Endodermal cell (in vitro differentiated cells): ENCODE measurements at regions not wholly inside any gene's neighbourhood (a gene's known extent, or its start where the extent isn't known, plus 50 kb on each side); places are given as distances from the start of the nearest gene placed in this dataset.

Source experiments
- DNase-seq: peaks from one replicate; pipeline ENCODE4 v3.0.0-alpha.2; 2017
- H3K27ac ChIP-seq: 2 replicates; pipeline ENCODE4 v1.5.1; 2013; ENCODE audit warnings: mild to moderate bottlenecking, low read depth, low read length, moderate library complexity
- H3K27me3 ChIP-seq: 2 replicates; pipeline ENCODE4 v1.6.1; 2013; ENCODE audit warnings: mild to moderate bottlenecking, low read length, moderate library complexity; ENCODE audit not compliant: insufficient read depth, control insufficient read depth, poor library complexity, severe bottlenecking
- H3K36me3 ChIP-seq: 2 replicates; pipeline ENCODE4 v1.7.0; 2013; ENCODE audit warnings: mild to moderate bottlenecking, low read length, moderate library complexity; ENCODE audit not compliant: control insufficient read depth, insufficient read depth
- H3K4me1 ChIP-seq: one replicate; pipeline ENCODE4 v1.7.0; 2013; ENCODE audit warnings: low read length; ENCODE audit not compliant: control insufficient read depth, insufficient read depth
- H3K4me3 ChIP-seq: 2 replicates; pipeline ENCODE4 v1.5.1; 2013; ENCODE audit warnings: mild to moderate bottlenecking, low read length, moderate library complexity
- H3K9ac ChIP-seq: 2 replicates; pipeline ENCODE4 v1.6.1; 2013; ENCODE audit warnings: mild to moderate bottlenecking, low read length, moderate library complexity; ENCODE audit not compliant: poor library complexity, severe bottlenecking; ENCODE audit errors: extremely low read depth
- H3K9me3 ChIP-seq: 2 replicates; pipeline ENCODE4 v1.6.1; 2013; ENCODE audit warnings: mild to moderate bottlenecking, low read length, moderate library complexity; ENCODE audit not compliant: control insufficient read depth
- H3K27ac Mint-ChIP-seq: 2 replicates; pipeline ENCODE4 v1.8.0; 2020; ENCODE audit warnings: mixed read lengths
- H3K27me3 Mint-ChIP-seq: 2 replicates; pipeline ENCODE4 v1.8.0; 2021; ENCODE audit warnings: mild to moderate bottlenecking, mixed read lengths; ENCODE audit not compliant: insufficient read depth
- H3K36me3 Mint-ChIP-seq: 2 replicates; pipeline ENCODE4 v1.8.0; 2020; ENCODE audit warnings: low read depth, mixed read lengths
- H3K4me1 Mint-ChIP-seq: 2 replicates; pipeline ENCODE4 v1.8.0; 2020; ENCODE audit warnings: mixed read lengths
- H3K4me3 Mint-ChIP-seq: 2 replicates; pipeline ENCODE4 v1.8.0; 2020; ENCODE audit warnings: mild to moderate bottlenecking, moderate library complexity, mixed read lengths
- H3K9me3 Mint-ChIP-seq: 2 replicates; pipeline ENCODE4 v1.8.0; 2020; ENCODE audit warnings: mild to moderate bottlenecking, mixed read lengths
- WGBS, 2 experiments: methylation state at CpG; one replicate each; pipeline versions ENCODE4 v1.1.5 to v1.1.7; 2013; ENCODE audit warnings: missing lambda C conversion rate in 2 of 2, mixed read lengths in 1 of 2; ENCODE audit not compliant: insufficient coverage in 1 of 2, insufficient read length in 1 of 2; 5-methylcytosine and 5-hydroxymethylcytosine counted together
- TF ChIP-seq, protein P1 (sequence below): fragments of 200-600 bp; sonication (generic); conservative IDR thresholded peaks from 2 replicates; pipeline ENCODE4 v1.5.0; 2021; ENCODE audit warnings: antibody characterized with exemption, mild to moderate bottlenecking

DNA sequence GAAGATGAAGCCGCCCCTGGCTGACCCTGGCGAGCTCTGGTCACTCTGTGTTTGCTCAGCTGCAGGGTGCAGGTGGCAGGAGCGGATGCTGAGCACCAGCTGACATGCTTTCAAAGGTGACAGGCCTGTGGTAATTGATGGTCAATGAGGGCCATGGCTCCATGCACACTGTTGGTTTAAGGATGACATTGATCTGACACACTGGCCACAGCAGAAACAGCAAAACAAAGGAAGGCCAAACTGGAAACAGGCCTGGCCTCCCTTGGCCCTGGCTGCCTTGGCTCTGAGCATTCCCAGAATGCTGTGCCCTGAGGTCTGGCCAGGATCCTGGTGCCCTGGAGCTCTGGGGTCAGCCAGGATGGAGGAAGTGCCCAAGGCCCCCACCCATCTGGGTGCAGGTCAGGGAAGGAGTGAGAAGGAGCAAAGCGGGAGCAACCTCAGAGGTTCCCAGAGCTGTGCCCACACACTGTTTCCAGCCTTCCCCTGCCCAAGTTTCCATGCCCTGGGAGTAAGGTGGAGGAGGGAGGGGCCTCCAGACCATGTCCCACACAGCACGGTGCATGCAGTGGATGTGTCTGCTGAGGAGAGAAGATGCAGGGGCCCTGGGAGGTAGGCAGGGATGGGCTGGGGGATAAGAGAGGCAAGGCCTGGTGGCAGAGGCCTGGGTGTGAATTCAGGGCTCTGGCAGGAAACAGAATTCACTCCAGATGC lies 302.2 kb downstream of the RPS24 start:
- H3K9me3 ChIP-seq, result no peaks in the 10 kb centered on the region
- no peaks in the 10 kb centered on the region for H3K9me3 Mint-ChIP-seq
- H3K27ac Mint-ChIP-seq, result no peak overlapping the region
- no peak overlapping the region for H3K4me3 ChIP-seq
- no peak overlapping the region for H3K4me3 Mint-ChIP-seq
- TF ChIP-seq, protein P1, sequence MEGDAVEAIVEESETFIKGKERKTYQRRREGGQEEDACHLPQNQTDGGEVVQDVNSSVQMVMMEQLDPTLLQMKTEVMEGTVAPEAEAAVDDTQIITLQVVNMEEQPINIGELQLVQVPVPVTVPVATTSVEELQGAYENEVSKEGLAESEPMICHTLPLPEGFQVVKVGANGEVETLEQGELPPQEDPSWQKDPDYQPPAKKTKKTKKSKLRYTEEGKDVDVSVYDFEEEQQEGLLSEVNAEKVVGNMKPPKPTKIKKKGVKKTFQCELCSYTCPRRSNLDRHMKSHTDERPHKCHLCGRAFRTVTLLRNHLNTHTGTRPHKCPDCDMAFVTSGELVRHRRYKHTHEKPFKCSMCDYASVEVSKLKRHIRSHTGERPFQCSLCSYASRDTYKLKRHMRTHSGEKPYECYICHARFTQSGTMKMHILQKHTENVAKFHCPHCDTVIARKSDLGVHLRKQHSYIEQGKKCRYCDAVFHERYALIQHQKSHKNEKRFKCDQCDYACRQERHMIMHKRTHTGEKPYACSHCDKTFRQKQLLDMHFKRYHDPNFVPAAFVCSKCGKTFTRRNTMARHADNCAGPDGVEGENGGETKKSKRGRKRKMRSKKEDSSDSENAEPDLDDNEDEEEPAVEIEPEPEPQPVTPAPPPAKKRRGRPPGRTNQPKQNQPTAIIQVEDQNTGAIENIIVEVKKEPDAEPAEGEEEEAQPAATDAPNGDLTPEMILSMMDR, result no peak
- peak overlapping the region; percentile 12 for H3K27ac ChIP-seq
- H3K36me3 Mint-ChIP-seq, result no peaks in the 10 kb centered on the region
- H3K27me3 Mint-ChIP-seq, result peaks cover 4% of the 10 kb centered on the region
- peaks cover 2% of the 10 kb centered on the region for H3K4me1 Mint-ChIP-seq
- 59 to 87% methylated on average over 3 to 5 of the region's 5 CpGs for WGBS, 2 experiments
- peak; percentile 22 for DNase-seq
- no peak overlapping the region for H3K9ac ChIP-seq
- no peaks in the 10 kb centered on the region for H3K36me3 ChIP-seq
- H3K4me1 ChIP-seq, result no peaks in the 10 kb centered on the region
- H3K27me3 ChIP-seq, result no peaks in the 10 kb centered on the region

DNA sequence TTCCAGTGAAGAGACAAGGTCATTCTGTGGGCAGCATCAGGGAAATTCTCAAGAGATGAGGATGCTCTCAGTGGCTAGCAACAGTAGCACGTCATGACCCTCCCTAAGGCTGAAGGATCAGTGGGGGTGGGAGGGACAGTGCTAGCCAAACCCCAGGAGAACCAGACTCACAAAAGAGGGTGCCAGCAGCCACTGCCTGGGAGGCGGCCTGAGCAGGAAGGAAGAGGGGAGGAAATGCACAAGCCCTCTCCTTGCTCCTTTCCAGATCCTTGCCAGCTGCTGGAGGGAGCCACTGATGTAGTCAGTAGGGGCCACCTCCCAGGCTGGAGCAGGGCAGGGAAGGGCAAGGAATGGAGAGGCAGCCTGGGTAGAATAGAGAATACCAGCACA lies 302.7 kb downstream of the RPS24 start:
- WGBS, 2 experiments, result 80 to 84% methylated on average over 1 to 2 of the region's 2 CpGs
- Mint-ChIP-seq H3K4me3 (no peak overlapping the region), H3K36me3 (no peaks in the 10 kb centered on the region), H3K9me3 (no peaks in the 10 kb centered on the region), H3K4me1 (peaks cover 2% of the 10 kb centered on the region), H3K27ac (no peak overlapping the region), H3K27me3 (peaks cover 4% of the 10 kb centered on the region)
- H3K4me1 ChIP-seq, result no peaks in the 10 kb centered on the region
- H3K36me3 ChIP-seq, result no peaks in the 10 kb centered on the region
- TF ChIP-seq, protein P1, result no peak
- peak overlapping the region; percentile 12 for H3K27ac ChIP-seq
- DNase-seq, result peak; percentile 38
- H3K9ac ChIP-seq, result no peak overlapping the region
- H3K9me3 ChIP-seq, result no peaks in the 10 kb centered on the region
- no peaks in the 10 kb centered on the region for H3K27me3 ChIP-seq
- no peak overlapping the region for H3K4me3 ChIP-seq

DNA sequence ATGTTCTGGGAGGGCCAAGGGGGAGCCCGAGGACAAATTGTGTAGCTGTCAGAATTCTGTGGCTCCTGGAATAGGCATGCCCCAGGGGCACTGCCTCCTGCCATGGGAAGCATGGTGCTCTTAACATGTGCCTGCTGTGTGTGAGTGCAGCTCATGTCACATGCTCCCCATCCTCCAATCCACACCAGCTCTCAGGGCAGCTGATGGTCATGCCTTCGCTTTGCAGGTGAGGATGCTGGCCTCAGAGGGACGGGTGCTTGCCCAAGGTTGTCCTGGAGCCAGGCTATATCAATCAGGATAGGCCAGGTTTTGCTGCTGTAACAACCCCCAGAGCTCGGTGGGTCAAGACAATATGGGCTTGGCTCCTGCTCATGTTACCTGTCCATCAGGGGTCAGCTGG lies 303.4 kb downstream of the RPS24 start:
- H3K4me1 ChIP-seq, result no peaks in the 10 kb centered on the region
- no peaks in the 10 kb centered on the region for H3K36me3 ChIP-seq
- peak; percentile 28 for DNase-seq
- H3K4me3 Mint-ChIP-seq, result no peak overlapping the region
- H3K27ac ChIP-seq, result no peak overlapping the region
- no peaks in the 10 kb centered on the region for H3K9me3 ChIP-seq
- no peaks in the 10 kb centered on the region for H3K36me3 Mint-ChIP-seq
- H3K9ac ChIP-seq, result no peak overlapping the region
- peaks cover 2% of the 10 kb centered on the region for H3K4me1 Mint-ChIP-seq
- 63 to 65% methylated on average over 2 to 4 of the region's 4 CpGs for WGBS, 2 experiments
- TF ChIP-seq, protein P1, result no peak
- no peaks in the 10 kb centered on the region for H3K9me3 Mint-ChIP-seq
- H3K27me3 Mint-ChIP-seq, result peaks cover 4% of the 10 kb centered on the region
- H3K27ac Mint-ChIP-seq, result no peak overlapping the region
- no peaks in the 10 kb centered on the region for H3K27me3 ChIP-seq
- no peak overlapping the region for H3K4me3 ChIP-seq
